Skeletal muscle cell (primary cell): ENCODE measurements at regions not wholly inside any gene's neighbourhood (a gene's known extent, or its start where the extent isn't known, plus 50 kb on each side); places are given as distances from the start of the nearest gene placed in this dataset.

Source experiments
- DNase-seq: peaks from one replicate; pipeline ENCODE4 v3.0.0-alpha.2; 2010; ENCODE audit warnings: low read depth
- H3K4me3 ChIP-seq: 2 replicates; pipeline ENCODE4 v1.5.1; 2011; ENCODE audit warnings: low read depth, mild to moderate bottlenecking, control low read depth, low read length, moderate library complexity

- peak; percentile 58 for DNase-seq
- H3K4me3 ChIP-seq, result no peak overlapping the region
These were observed 91.6 kb downstream of the TMX3 start for GRCh38 chr18:68623342-68623741.

DNA sequence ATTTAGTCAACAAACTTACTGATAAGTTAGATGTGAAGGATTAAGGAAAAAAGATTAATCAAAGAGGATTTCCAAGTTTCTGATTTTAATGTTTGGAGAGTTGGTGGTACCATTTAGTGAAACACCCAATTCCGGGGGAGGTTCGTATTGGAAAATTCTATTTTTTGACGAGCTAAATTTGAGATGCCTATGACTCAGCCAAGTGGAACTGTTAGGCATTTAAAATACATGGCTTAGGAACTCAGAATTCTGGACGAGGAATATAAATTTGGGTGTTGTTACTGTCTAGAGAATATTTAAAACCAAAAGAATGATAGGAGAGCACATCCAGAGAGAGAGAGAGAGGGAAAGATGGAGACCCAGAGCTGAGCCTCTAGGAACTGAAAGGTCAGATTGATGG lies 103.6 kb downstream of the TMX3 start:
- no peak overlapping the region for H3K4me3 ChIP-seq
- DNase-seq, result no peak

GRCh38 chr18:68608851-68609490 lies 105.9 kb downstream of the TMX3 start:
- H3K4me3 ChIP-seq, result no peak overlapping the region
- no peak for DNase-seq

- DNase-seq, result no peak
- H3K4me3 ChIP-seq, result no peak overlapping the region
These were observed 107.1 kb downstream of the TMX3 start for GRCh38 chr18:68607852-68608251.

- peak; percentile 14 for DNase-seq
These were observed 110.7 kb downstream of the TMX3 start for GRCh38 chr18:68604256-68604655.

DNA sequence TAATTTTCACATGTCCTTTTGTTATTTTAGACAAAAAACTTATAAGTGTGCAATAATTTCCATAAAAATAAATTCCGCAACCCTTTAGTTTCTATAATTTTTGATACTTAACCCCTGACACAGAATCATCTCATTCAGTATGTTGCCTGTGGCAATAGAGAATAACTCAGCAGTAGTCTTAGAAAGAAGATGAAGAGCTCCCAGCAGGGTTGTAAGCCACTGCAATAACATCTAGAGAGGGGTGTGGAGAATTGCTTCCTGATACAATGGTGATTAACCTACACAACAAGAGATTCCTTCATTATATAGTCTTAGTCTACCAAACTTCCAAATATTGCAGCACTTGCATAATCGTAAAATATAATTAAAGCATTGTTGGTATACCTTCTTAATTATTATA lies 118.9 kb downstream of the TMX3 start:
- no peak for DNase-seq
- no peak overlapping the region for H3K4me3 ChIP-seq

More at GRCh38 chr18:68604256-68604655, 110.7 kb downstream of the TMX3 start:
- H3K4me3 ChIP-seq, result no peak overlapping the region

DNA sequence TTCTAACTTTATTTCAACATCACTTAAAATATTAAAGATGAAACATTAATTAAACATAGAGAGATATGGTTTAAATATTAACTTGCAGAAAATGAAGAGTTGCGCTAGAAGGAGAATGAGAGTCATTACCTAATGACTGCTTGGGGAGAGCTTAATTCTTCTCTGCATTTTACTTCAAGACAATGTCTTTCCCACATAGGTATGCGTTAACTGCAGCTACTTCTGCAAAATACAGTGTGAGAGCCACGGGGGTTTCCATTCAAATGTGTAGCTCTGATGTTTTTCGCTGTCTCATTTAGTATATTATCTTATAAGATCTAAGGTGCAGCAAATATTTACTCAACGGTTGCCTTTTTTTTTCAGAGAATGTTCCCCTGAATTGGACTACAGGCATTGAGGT lies 126.7 kb downstream of the TMX3 start:
- H3K4me3 ChIP-seq, result no peak overlapping the region
- no peak for DNase-seq

- no peak overlapping the region for H3K4me3 ChIP-seq
- no peak for DNase-seq
These were observed 131.2 kb downstream of the TMX3 start for GRCh38 chr18:68583685-68584084.

GRCh38 chr18:68574311-68574710 lies 140.6 kb downstream of the TMX3 start:
- H3K4me3 ChIP-seq, result no peak overlapping the region
- no peak for DNase-seq

GRCh38 chr18:68569936-68570335 lies 145.0 kb downstream of the TMX3 start:
- no peak for DNase-seq
- no peak overlapping the region for H3K4me3 ChIP-seq

DNA sequence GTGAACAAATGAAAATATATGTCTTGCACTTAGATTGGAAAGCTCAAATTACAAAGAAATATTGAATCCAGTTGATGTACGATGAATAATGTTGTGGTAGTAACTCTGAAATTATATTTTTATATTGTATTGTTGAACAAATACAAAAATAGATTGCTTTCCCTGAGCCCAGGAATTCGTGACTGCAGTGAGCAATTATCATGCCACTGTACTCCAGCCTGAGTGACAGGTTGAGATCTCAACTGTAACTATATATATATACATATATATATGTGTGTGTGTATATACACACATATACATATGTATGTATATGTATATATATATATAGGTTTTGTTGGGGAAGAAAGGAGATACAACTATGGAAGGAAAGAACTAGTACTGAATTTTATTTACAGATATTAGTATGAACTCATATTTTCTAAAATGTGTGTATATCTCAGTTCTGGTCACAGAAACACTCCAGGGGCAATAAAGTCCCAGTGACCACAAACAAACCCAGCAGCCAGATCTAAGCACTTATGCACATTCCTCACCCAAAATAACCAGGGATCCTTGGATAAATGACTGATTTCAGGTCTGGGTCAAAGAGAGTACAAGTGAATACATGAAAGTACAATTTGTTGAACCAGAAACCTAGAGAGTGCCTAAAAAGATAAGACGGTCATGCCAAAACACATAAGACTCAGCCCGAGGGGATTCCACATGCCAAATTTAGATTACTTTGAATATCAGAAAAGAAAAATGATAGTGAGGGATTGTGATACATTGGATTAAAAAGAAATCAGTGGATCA lies 146.3 kb downstream of the TMX3 start:
- DNase-seq, result no peak
- no peak overlapping the region for H3K4me3 ChIP-seq

- H3K4me3 ChIP-seq, result no peak overlapping the region
- DNase-seq, result no peak
These were observed 147.9 kb downstream of the TMX3 start for GRCh38 chr18:68566991-68567390.

DNA sequence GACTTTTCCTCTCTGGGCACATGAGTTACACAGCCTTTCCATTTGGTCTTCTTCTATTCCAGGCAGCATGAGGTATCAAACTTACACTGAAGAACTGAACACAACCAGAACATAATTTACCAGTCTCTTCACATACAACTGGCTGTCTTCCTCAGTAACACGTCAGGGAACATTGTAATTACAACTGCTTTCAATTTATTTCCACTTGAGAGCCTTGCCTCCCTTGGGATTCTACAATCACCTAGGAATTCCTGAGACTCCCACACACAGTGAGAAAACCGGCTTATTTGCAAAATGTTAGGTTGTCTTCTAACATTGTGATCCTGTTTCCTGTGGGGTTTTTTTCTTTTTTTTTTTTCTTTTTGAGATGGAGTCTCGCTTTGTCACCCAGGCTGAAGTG lies 149.9 kb downstream of the TMX3 start:
- DNase-seq, result peak; percentile 30
- no peak overlapping the region for H3K4me3 ChIP-seq

DNA sequence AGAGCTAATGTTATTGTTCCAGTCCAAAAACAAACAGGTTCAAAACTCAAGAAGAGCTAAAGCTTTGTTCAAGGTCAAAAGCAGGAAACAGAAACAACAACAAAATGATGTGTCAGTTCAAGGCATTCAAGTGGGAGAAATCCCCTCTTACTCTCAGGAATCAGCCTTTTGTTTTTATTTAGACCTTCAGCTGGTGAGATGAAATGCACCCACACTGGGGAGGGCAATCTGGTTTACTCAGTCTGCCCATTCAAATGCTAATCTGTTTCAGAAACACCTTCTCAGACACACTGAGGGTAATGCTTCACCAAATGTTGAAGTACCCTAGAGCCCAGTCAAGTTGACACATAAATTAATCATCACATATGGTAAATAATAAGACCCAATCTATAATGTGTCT lies 150.6 kb downstream of the TMX3 start:
- H3K4me3 ChIP-seq, result no peak overlapping the region
- DNase-seq, result no peak

GRCh38 chr18:68560128-68560527 lies 154.8 kb downstream of the TMX3 start:
- no peak overlapping the region for H3K4me3 ChIP-seq
- DNase-seq, result no peak

DNA sequence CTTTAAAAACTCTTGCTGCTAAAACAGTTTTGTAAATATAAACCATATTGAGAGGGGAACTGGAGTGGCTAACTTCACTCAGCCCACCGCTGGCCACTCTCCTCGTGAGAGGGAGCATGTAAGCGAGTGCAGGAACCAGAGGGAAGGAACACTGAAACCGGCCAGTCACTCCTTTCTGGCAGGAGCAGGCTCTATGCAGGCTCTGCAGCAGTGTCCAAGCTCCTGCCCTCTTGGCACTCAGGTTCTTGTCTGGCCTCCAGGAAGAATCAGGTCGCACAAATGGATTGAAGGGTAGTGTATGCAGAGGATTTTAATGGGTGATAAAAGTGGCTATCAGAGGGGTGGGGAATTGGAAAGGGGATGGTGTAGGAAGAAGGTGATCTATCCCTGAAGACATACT lies 157.7 kb downstream of the TMX3 start:
- H3K4me3 ChIP-seq, result no peak overlapping the region
- no peak for DNase-seq

- DNase-seq, result no peak
These were observed 159.0 kb downstream of the TMX3 start for GRCh38 chr18:68555879-68556301.

GRCh38 chr18:68548904-68549870 lies 165.7 kb downstream of the TMX3 start:
- H3K4me3 ChIP-seq, result no peak overlapping the region
- DNase-seq, result no peak

More at GRCh38 chr18:68555879-68556301, 159.0 kb downstream of the TMX3 start:
- H3K4me3 ChIP-seq, result no peak overlapping the region

DNA sequence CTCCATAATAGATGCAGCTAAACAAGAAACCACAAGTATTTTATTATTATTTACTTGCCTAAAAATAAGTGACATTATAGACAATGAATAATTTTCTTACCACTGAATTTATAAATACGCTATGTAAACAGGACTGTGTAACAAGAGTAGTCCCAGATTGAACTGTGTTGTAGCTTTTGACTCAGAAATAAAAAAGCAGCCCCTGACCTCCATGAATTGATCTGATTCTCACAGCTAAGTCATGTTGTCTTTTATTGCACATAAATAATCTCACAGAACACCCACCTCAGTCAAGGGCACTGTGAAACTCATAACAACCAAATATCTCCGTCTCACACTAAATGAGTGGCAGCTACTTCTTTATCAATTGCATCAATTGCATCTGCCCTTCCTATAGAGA lies 171.6 kb downstream of the TMX3 start:
- no peak for DNase-seq
- no peak overlapping the region for H3K4me3 ChIP-seq

GRCh38 chr18:68542846-68543245 lies 172.1 kb downstream of the TMX3 start:
- no peak overlapping the region for H3K4me3 ChIP-seq
- no peak for DNase-seq
